Liver (tissue), 8 donors: ENCODE measurements at regions not wholly inside any gene's neighbourhood (a gene's known extent, or its start where the extent isn't known, plus 50 kb on each side); places are given as distances from the start of the nearest gene placed in this dataset.

Experiments used
- DNase-seq: peaks from one replicate; pipeline ENCODE4 v3.0.0-alpha.2; 2017; ENCODE audit warnings: low spot score
- H3K27ac ChIP-seq, 2 donors: one replicate each; pipeline ENCODE4 v1.7.0; 2013; ENCODE audit warnings: inconsistent platforms in 2 of 2, low read length in 2 of 2, control low read depth in 1 of 2, low read depth in 1 of 2, mild to moderate bottlenecking in 1 of 2
- H3K27me3 ChIP-seq, 4 donors: one replicate each; pipeline versions ENCODE4 v1.6.1 to v1.7.0; 2013; ENCODE audit warnings: low read length in 3 of 4, inconsistent platforms in 1 of 4, mild to moderate bottlenecking in 1 of 4, moderate library complexity in 1 of 4; ENCODE audit not compliant: control insufficient read depth in 4 of 4, insufficient read depth in 4 of 4
- H3K36me3 ChIP-seq, 4 donors: one replicate each; pipeline versions ENCODE4 v1.6.1 to v1.7.0; 2013; ENCODE audit warnings: low read length in 3 of 4, mild to moderate bottlenecking in 3 of 4, low read depth in 1 of 4, moderate library complexity in 1 of 4; ENCODE audit not compliant: control insufficient read depth in 4 of 4, insufficient read depth in 3 of 4
- H3K4me1 ChIP-seq, 4 donors: one replicate each; pipeline versions ENCODE4 v1.6.1 to v1.7.0; 2013; ENCODE audit warnings: low read length in 3 of 4, mild to moderate bottlenecking in 3 of 4, moderate library complexity in 1 of 4; ENCODE audit not compliant: control insufficient read depth in 4 of 4, insufficient read depth in 4 of 4
- H3K4me3 ChIP-seq, 3 donors: one replicate each; pipeline versions ENCODE4 v1.6.1 to v1.7.0; 2013; ENCODE audit warnings: low read length in 3 of 3, control low read depth in 1 of 3, low read depth in 1 of 3, mild to moderate bottlenecking in 1 of 3
- H3K9ac ChIP-seq, 2 donors: one replicate each; pipeline ENCODE4 v1.7.0; 2013; ENCODE audit warnings: low read length in 2 of 2, mild to moderate bottlenecking in 2 of 2, moderate library complexity in 2 of 2, control low read depth in 1 of 2, low read depth in 1 of 2
- H3K9me3 ChIP-seq, 4 donors: one replicate each; pipeline versions ENCODE4 v1.6.1 to v1.7.0; 2013; ENCODE audit warnings: low read length in 3 of 4; ENCODE audit not compliant: control insufficient read depth in 4 of 4
- ATF3 ChIP-seq: IDR thresholded peaks from 2 replicates; pipeline ENCODE4 v1.6.1; 2016; ENCODE audit warnings: antibody characterized with exemption
- CTCF ChIP-seq: fragments of 150-350 bp; IDR thresholded peaks from 2 replicates; pipeline ENCODE4 v1.5.1; 2017; ENCODE audit warnings: improper control_type of control experiment, low read depth, low read length; ENCODE audit not compliant: missing input control
- EGR1 ChIP-seq, 2 donors: IDR thresholded peaks; 2 replicates each; pipeline ENCODE4 v1.6.1; 2016 to 2018; ENCODE audit warnings: antibody characterized with exemption in 2 of 2, low read depth in 2 of 2
- FOXA1 ChIP-seq: IDR thresholded peaks from 2 replicates; pipeline ENCODE4 v1.6.1; 2016; ENCODE audit warnings: antibody characterized with exemption
- FOXA2 ChIP-seq: IDR thresholded peaks from 2 replicates; pipeline ENCODE4 v1.6.1; 2016; ENCODE audit warnings: antibody characterized with exemption
- GABPA ChIP-seq, 2 donors: IDR thresholded peaks in 1 of 2; conservative IDR thresholded peaks in 1 of 2; 2 replicates each; pipeline ENCODE4 v1.6.1; 2016; ENCODE audit warnings: antibody characterized with exemption in 2 of 2, mild to moderate bottlenecking in 1 of 2, moderate library complexity in 1 of 2
- HNF4A ChIP-seq, 2 donors: conservative IDR thresholded peaks; 2 replicates each; pipeline ENCODE4 v1.6.1; 2016; ENCODE audit warnings: antibody characterized with exemption in 2 of 2, mild to moderate bottlenecking in 2 of 2
- HNF4G ChIP-seq: IDR thresholded peaks from 2 replicates; pipeline ENCODE4 v1.6.1; 2016; ENCODE audit warnings: antibody characterized with exemption
- MAX ChIP-seq: IDR thresholded peaks from 2 replicates; pipeline ENCODE4 v1.6.1; 2016; ENCODE audit warnings: antibody characterized with exemption
- NR2F2 ChIP-seq: IDR thresholded peaks from 2 replicates; pipeline ENCODE4 v1.6.1; 2016; ENCODE audit warnings: antibody characterized with exemption
- RAD21 ChIP-seq, 2 donors: IDR thresholded peaks; 2 replicates each; pipeline ENCODE4 v1.6.1; 2016; ENCODE audit warnings: antibody characterized with exemption in 2 of 2, mild to moderate bottlenecking in 2 of 2
- RXRA ChIP-seq, 2 donors: IDR thresholded peaks; 2 replicates each; pipeline ENCODE4 v1.6.1; 2017 to 2018; ENCODE audit warnings: antibody characterized with exemption in 2 of 2, mild to moderate bottlenecking in 1 of 2
- SP1 ChIP-seq: IDR thresholded peaks from 2 replicates; pipeline ENCODE4 v1.6.1; 2018; ENCODE audit warnings: antibody characterized with exemption, mild to moderate bottlenecking
- YY1 ChIP-seq: IDR thresholded peaks from 2 replicates; pipeline ENCODE4 v1.6.1; 2016; ENCODE audit warnings: antibody characterized with exemption, mild to moderate bottlenecking
- ZBTB33 ChIP-seq: IDR thresholded peaks from 2 replicates; pipeline ENCODE4 v1.6.1; 2016; ENCODE audit warnings: antibody characterized with exemption
- WGBS: extraction: QIAGEN DNeasy Blood & Tissue Kit; methylation state at CpG from one replicate; pipeline ENCODE4 v1.1.7; 2013; 5-methylcytosine and 5-hydroxymethylcytosine counted together
- donor health status: healthy.
- donor health status: healthy.
- donor health status: healthy.
- donor health status: healthy.
- donor health status: healthy.

GRCh38 chr16:77116856-77117255, 74.1 kb upstream of the MON1B start:
- Histone ChIP-seq H3K4me3 (no peak overlapping the region), H3K27me3 (no peaks in the 10 kb centered on the region), H3K9ac (no peak overlapping the region), H3K9me3 (no peaks in the 10 kb centered on the region), H3K4me1 (no peaks in the 10 kb centered on the region), H3K36me3 (no peaks in the 10 kb centered on the region), H3K27ac (no peak overlapping the region)
- no peak for TF ChIP-seq ZBTB33
- TF ChIP-seq FOXA1: no peak
- no peak for TF ChIP-seq EGR1 (IDR thresholded peaks at IDR 0.05; ENCODE audit: low read depth in 2 of 2)
- TF ChIP-seq RXRA (IDR thresholded peaks at IDR 0.05): no peak
- no peak for TF ChIP-seq GABPA (IDR thresholded peaks at IDR 0.05 in 1 of 2, conservative IDR thresholded peaks at IDR 0.05 in 1 of 2)
- no peak for TF ChIP-seq YY1
- TF ChIP-seq HNF4G: no peak
- TF ChIP-seq CTCF: no peak
- TF ChIP-seq HNF4A (conservative IDR thresholded peaks at IDR 0.05): no peak
- TF ChIP-seq RAD21 (IDR thresholded peaks at IDR 0.05): no peak
- TF ChIP-seq NR2F2: no peak
- no peak for TF ChIP-seq ATF3
- TF ChIP-seq SP1: no peak
- TF ChIP-seq MAX: no peak
- 55% methylated on average over 2 of the region's 2 CpGs for WGBS
- DNase-seq: no peak

GRCh38 chr16:77117707-77118106, 73.3 kb upstream of the MON1B start:
- no peak overlapping the region for H3K27ac ChIP-seq
- H3K36me3 ChIP-seq: no peaks in the 10 kb centered on the region
- H3K9ac ChIP-seq: no peak overlapping the region
- no peak overlapping the region for H3K4me3 ChIP-seq
- WGBS: 49% methylated on average over 3 of the region's 3 CpGs
- no peaks in the 10 kb centered on the region for H3K4me1 ChIP-seq
- TF ChIP-seq NR2F2: no peak
- TF ChIP-seq FOXA2: no peak
- no peaks in the 10 kb centered on the region for H3K9me3 ChIP-seq
- no peak for DNase-seq
- H3K27me3 ChIP-seq: no peaks in the 10 kb centered on the region

- Histone ChIP-seq H3K27ac (no peak overlapping the region), H3K9me3 (peaks cover 0 to 5% (median 2%) of the 10 kb centered on the region in 4 donors), H3K9ac (no peak overlapping the region), H3K36me3 (no peaks in the 10 kb centered on the region), H3K27me3 (no peaks in the 10 kb centered on the region), H3K4me3 (no peak overlapping the region), H3K4me1 (no peaks in the 10 kb centered on the region)
- TF ChIP-seq ATF3: no peak
- no peak for TF ChIP-seq FOXA1
- TF ChIP-seq MAX: no peak
- no peak for DNase-seq
- 55% methylated on average over 2 of the region's 2 CpGs for WGBS
These were observed 59.6 kb upstream of the MON1B start for GRCh38 chr16:77131398-77131797.
